ENCODE measurements at regions not wholly inside any gene's neighbourhood (a gene's known extent, or its start where the extent isn't known, plus 50 kb on each side); places are given as distances from the start of the nearest gene placed in this dataset.

- Histone ChIP-seq H4K5ac (ENCODE audit: insufficient read length, low read depth, low read length) (no peak overlapping the region), H2BK20ac (ENCODE audit: low read depth, low read length, poor library complexity, severe bottlenecking) (no peak overlapping the region), H3K27ac (ENCODE audit: insufficient read length, low read depth, low read length) (no peak overlapping the region), H4K20me1 (ENCODE audit: control insufficient read depth, insufficient read depth, insufficient read length) (no peaks in the 10 kb centered on the region), H3K14ac (ENCODE audit: insufficient read depth, low read length) (no peak overlapping the region), H4K8ac (replicated peaks; ENCODE audit: insufficient read length, low read depth, low read length) (no peak overlapping the region), H2BK120ac (ENCODE audit: low read depth, low read length, poor library complexity, severe bottlenecking) (no peak overlapping the region), H2BK5ac (ENCODE audit: insufficient read length, low read length) (no peak overlapping the region), H3K23me2 (ENCODE audit: insufficient read length, low read depth, low read length, poor library complexity, severe bottlenecking) (no peaks in the 10 kb centered on the region), H2AFZ (ENCODE audit: low read length) (no peak overlapping the region), H3T11ph (ENCODE audit: low read length) (no peak overlapping the region), H2BK12ac (ENCODE audit: insufficient read length, low read depth, low read length) (no peak overlapping the region), H3K18ac (ENCODE audit: insufficient read length, low read depth, low read length) (no peak overlapping the region), H3K4ac (ENCODE audit: low read depth, low read length) (no peak overlapping the region), H3K9ac (ENCODE audit: extremely low read depth, insufficient read length, low read length) (no peak overlapping the region), H3K9me3 (ENCODE audit: control insufficient read depth, low read depth, low read length) (peaks cover under 1% of the 10 kb centered on the region), H3K79me2 (ENCODE audit: insufficient read depth, low read length) (no peaks in the 10 kb centered on the region), H2BK15ac (ENCODE audit: low read depth, low read length) (no peak overlapping the region), H4K91ac (ENCODE audit: insufficient read length, low read depth, low read length) (no peak overlapping the region), H3K4me2 (ENCODE audit: insufficient read depth, insufficient read length, low read length) (no peak overlapping the region), H2AK5ac (ENCODE audit: insufficient read length, low read length) (no peak overlapping the region), H3K79me1 (ENCODE audit: insufficient read depth, low read depth, low read length, poor library complexity, severe bottlenecking) (no peaks in the 10 kb centered on the region), H3K56ac (ENCODE audit: insufficient read length, low read depth, low read length) (no peak overlapping the region), H3K4me1 (ENCODE audit: insufficient read depth, low read length) (no peaks in the 10 kb centered on the region), H3K23ac (ENCODE audit: insufficient read length, low read depth, low read length) (no peak overlapping the region), H3K27me3 (ENCODE audit: insufficient read depth, low read length) (no peaks in the 10 kb centered on the region)
- peaks cover 59 to 62% of the 10 kb centered on the region in 2 experiments for H3K9me3 Mint-ChIP-seq
- no peak overlapping the region for H3K27ac Mint-ChIP-seq
- peaks cover 0 to 2% (median 1%) of the 10 kb centered on the region in 3 experiments; a peak in 1 of 7 replicates for H3K36me3 Mint-ChIP-seq (ENCODE audit: insufficient read depth in 1 of 3, low read depth in 3 of 3)
- no peaks in the 10 kb centered on the region for H3K27me3 Mint-ChIP-seq (ENCODE audit: low read depth)
- no CpG with 5 or more reads among the region's 3 CpGs for WGBS (ENCODE audit: extremely low coverage, insufficient read length, low lambda C conversion rate)
- no peak for TF ChIP-seq CTCF (conservative IDR thresholded peaks at IDR 0.05)
- H3K4me3 Mint-ChIP-seq = no peak overlapping the region
- DNase-seq = no peak
- no peaks in the 10 kb centered on the region for H3K4me1 Mint-ChIP-seq
These were observed 98.8 kb downstream of the MAGEC1 start for GRCh38 chrX:142002471-142002870.

All from H9 (cell line).